Breast epithelium (tissue), 4 donors: ENCODE measurements at regions not wholly inside any gene's neighbourhood (a gene's known extent, or its start where the extent isn't known, plus 50 kb on each side); places are given as distances from the start of the nearest gene placed in this dataset.
A peak's percentile ranks its signal among the peaks of the same experiment; 100 is the strongest.

Source experiments
- DNase-seq, 2 donors: peaks; one replicate each; pipeline ENCODE4 v3.0.0-alpha.2; 2019; ENCODE audit warnings: low spot score in 2 of 2
- H3K27ac ChIP-seq, 2 donors: fragments of 200-600 bp; sonication (generic) in 1 of 2; one replicate each; pipeline ENCODE4 v1.5.1; 2016 to 2019; ENCODE audit warnings: mild to moderate bottlenecking in 1 of 2
- H3K27me3 ChIP-seq, 2 donors: fragments of 200-600 bp; sonication (generic) in 1 of 2; one replicate each; pipeline versions ENCODE4 v1.5.1 to v1.6.0; 2017 to 2019; ENCODE audit warnings: control low read depth in 1 of 2, mild to moderate bottlenecking in 1 of 2
- H3K36me3 ChIP-seq: fragments of 200-600 bp; one replicate; pipeline ENCODE4 v1.5.1; 2019
- H3K4me1 ChIP-seq, 2 donors: fragments of 200-600 bp; sonication (generic); one replicate each; pipeline ENCODE4 v1.5.1; 2016 to 2019; ENCODE audit warnings: control low read depth in 1 of 2
- H3K4me3 ChIP-seq, 3 donors: fragments of 200-600 bp; sonication (generic); 1 replicate in 2 of 3; 2 replicates in 1 of 3; pipeline ENCODE4 v1.5.1; 2016 to 2019; ENCODE audit warnings: mild to moderate bottlenecking in 3 of 3, moderate library complexity in 2 of 3
- H3K9me3 ChIP-seq, 2 donors: fragments of 200-600 bp; sonication (generic) in 1 of 2; one replicate each; pipeline ENCODE4 v1.5.1; 2016 to 2019; ENCODE audit warnings: control low read depth in 1 of 2
- POLR2A ChIP-seq: fragments of 450-650 bp; IDR thresholded peaks from one replicate; pipeline ENCODE4 v1.6.1; 2016; ENCODE audit warnings: antibody characterized with exemption, mild to moderate bottlenecking, moderate library complexity
- POLR2AphosphoS5 ChIP-seq, 3 donors: sonication (generic); formaldehyde crosslinking; IDR thresholded peaks; one replicate each; pipeline ENCODE4 v1.6.1; 2017; ENCODE audit warnings: antibody characterized with exemption in 3 of 3
- intact Hi-C: fragments of 100-400 bp; cut with DNase I; formaldehyde crosslinking; loops from one replicate; pipeline ENCODE4 v1.15.1; 2023; ENCODE audit warnings: low total_unique reads
- TF ChIP-seq, protein P1 (sequence below), 3 donors: fragments of 450-650 bp; IDR thresholded peaks; one replicate each; pipeline ENCODE4 v1.5.1; 2016 to 2017; ENCODE audit warnings: antibody characterized with exemption in 3 of 3, mild to moderate bottlenecking in 3 of 3, moderate library complexity in 3 of 3

DNA sequence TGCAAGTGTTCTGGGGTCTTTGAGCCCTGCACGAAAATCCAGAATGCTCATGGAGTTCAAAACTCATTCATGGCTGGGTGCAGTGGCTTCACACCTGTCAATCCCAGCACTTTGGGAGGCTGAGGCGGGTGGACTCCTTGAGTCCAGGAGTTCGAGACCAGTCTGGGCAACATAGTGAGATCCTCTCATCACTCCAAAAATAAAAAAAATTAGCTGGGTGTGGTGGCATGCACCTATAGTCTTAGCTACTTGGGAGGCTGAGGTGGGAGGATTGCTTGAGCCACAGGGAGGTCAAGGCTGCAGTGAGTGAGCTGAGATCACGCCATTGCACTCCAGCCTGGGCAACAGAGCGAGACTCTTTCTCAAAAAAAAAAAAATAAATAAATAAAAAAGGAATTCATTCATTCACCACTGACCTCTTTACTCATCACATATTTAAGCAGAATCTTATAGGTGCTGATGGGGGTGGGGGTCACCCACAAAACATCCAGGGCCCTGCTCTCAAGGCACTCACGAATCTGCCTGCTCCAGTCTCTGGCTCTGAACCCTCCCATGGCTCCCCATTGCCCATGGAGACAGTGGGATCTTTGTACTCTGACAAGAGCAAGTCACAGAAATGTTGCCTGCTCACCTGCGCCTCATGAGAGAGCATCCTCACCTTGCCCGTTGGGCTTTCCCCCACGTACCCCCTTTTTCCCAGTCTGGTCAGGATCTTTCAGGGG is 76.7 kb upstream of the IER5L start:
- H3K4me3 ChIP-seq, result no peak overlapping the region
- DNase-seq, result no peak
- peak overlapping the region in 1 of 2 donors; percentile 48 for H3K27ac ChIP-seq
- peaks cover 3 to 10% of the 10 kb centered on the region in 2 donors for H3K4me1 ChIP-seq
- no peaks in the 10 kb centered on the region for H3K27me3 ChIP-seq
- H3K36me3 ChIP-seq, result no peaks in the 10 kb centered on the region
- H3K9me3 ChIP-seq, result no peaks in the 10 kb centered on the region
- TF ChIP-seq, protein P1, sequence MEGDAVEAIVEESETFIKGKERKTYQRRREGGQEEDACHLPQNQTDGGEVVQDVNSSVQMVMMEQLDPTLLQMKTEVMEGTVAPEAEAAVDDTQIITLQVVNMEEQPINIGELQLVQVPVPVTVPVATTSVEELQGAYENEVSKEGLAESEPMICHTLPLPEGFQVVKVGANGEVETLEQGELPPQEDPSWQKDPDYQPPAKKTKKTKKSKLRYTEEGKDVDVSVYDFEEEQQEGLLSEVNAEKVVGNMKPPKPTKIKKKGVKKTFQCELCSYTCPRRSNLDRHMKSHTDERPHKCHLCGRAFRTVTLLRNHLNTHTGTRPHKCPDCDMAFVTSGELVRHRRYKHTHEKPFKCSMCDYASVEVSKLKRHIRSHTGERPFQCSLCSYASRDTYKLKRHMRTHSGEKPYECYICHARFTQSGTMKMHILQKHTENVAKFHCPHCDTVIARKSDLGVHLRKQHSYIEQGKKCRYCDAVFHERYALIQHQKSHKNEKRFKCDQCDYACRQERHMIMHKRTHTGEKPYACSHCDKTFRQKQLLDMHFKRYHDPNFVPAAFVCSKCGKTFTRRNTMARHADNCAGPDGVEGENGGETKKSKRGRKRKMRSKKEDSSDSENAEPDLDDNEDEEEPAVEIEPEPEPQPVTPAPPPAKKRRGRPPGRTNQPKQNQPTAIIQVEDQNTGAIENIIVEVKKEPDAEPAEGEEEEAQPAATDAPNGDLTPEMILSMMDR (IDR thresholded peaks at IDR 0.05), result no peak
- intact Hi-C loops, result no loop called here

DNA sequence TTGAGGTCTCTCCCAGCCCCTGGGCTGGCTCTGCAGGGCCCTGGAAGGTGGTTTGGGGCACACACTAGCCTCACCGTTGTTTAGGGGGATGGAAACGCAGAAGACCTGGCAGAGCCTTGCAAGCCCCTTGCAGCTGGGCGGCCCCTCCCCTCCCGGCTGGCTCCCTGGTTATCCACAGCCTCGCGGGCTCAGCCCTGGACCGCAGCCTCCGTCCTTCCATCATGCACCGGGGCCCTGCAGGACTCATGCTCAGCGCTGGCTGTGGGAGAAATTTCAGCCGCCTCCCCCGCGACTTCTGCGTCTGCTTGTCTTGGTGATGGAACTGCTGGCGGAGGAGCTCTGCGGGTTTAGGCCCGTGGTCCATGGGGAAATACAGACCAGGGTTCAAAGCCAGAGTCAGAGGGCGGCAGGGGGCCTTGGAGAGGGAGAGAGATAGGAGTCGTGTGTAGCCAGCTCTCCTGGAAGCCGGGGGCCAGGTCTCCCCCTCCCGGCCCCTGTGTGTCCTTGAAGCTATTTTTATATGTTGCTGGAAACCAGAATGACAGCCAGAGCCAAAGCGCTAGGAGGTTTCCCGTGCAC is 75.8 kb upstream of the IER5L start:
- Histone ChIP-seq H3K27ac (peak overlapping the region in 1 of 2 donors; percentile 48), H3K9me3 (no peaks in the 10 kb centered on the region), H3K36me3 (no peaks in the 10 kb centered on the region), H3K4me1 (peaks cover 3 to 5% of the 10 kb centered on the region in 2 donors), H3K27me3 (no peaks in the 10 kb centered on the region), H3K4me3 (peak overlapping the region in 1 of 3 donors; percentile 31)
- intact Hi-C loops, result no loop called here
- no peak for TF ChIP-seq POLR2A
- TF ChIP-seq, protein P1 (IDR thresholded peaks at IDR 0.05), result no peak
- no peak for TF ChIP-seq POLR2AphosphoS5 (IDR thresholded peaks at IDR 0.05)
- no peak for DNase-seq

DNA sequence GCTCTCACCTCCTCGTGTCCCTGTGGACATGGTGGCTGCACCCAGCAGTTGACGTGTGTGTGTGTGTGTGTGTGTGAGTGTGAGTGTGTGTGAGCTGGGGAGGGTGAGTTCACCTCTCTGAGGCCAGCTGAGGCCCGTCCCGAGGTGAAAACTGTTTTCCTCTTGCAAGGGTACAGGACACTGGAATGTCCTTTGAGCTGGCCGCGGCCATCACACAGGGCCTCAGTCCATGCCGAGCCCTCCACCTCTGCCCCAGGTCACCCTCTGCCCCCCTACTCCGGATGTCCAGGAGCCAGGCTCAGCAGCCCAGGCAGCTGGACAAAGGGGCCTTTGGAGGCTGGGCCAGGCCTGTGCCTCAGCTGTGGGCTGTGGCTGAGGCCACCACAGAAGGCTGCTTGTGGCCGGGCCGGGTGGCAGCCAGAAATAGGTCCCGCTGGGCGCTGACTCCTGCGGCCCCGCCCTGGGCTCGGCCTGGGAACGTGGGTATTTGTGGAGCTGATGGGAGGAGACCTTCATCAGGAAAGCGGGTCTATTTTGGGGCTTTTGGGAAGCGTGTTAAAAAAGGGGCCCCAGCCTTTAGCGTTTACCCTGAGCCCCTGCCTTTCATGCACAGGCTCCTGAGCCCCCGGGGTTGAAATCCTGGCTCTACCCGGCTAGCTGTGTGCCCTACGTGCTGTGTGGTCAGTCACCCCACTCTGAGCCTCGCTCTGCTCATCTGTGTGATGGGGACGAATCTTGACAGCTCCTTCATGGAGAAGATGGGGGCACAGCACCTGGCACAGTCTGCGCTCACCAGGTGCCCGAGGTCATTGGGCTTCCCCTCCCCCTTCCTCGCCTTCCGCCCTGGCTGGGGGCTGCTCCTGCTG is 75.1 kb upstream of the IER5L start:
- no peaks in the 10 kb centered on the region for H3K27me3 ChIP-seq
- intact Hi-C loops, result no loop called here
- DNase-seq, result no peak
- TF ChIP-seq, protein P1 (IDR thresholded peaks at IDR 0.05), result no peak
- TF ChIP-seq POLR2A, result no peak
- no peak for TF ChIP-seq POLR2AphosphoS5 (IDR thresholded peaks at IDR 0.05)
- no peaks in the 10 kb centered on the region for H3K9me3 ChIP-seq
- H3K4me3 ChIP-seq, result peak overlapping the region in 1 of 3 donors; percentile 31
- H3K27ac ChIP-seq, result peak overlapping the region in 1 of 2 donors; percentile 48
- H3K36me3 ChIP-seq, result no peaks in the 10 kb centered on the region
- no peaks in the 10 kb centered on the region for H3K4me1 ChIP-seq

DNA sequence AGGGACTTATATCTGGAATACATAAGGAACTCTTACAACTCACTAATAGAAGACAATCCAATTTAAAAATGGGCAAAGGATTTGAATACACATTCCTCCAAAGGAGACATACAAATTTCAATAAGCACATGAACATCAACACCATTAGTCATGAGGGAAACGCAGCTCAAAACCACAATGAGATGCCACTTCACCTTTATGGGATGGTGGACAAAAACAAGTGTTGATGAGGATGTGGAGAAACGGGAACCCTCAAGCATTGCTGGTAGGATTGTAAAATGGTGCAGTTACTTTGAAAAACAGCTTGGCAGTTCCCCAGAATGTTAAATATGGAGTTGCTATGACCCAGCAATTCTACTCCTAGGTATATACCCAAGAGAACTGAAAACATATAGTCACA is 72.7 kb upstream of the IER5L start:
- Histone ChIP-seq H3K4me3 (no peak overlapping the region), H3K9me3 (no peaks in the 10 kb centered on the region), H3K27ac (no peak overlapping the region), H3K4me1 (no peaks in the 10 kb centered on the region), H3K27me3 (no peaks in the 10 kb centered on the region), H3K36me3 (no peaks in the 10 kb centered on the region)
- intact Hi-C loops, result no loop called here
- DNase-seq, result no peak
- TF ChIP-seq POLR2A (no peak), POLR2AphosphoS5 (IDR thresholded peaks at IDR 0.05) (no peak)
- TF ChIP-seq, protein P1 (IDR thresholded peaks at IDR 0.05), result no peak
